ENCODE measurements at regions not wholly inside any gene's neighbourhood (a gene's known extent, or its start where the extent isn't known, plus 50 kb on each side); places are given as distances from the start of the nearest gene placed in this dataset.
"Not testable (repeated sequence)": the region's sequence is repeated elsewhere in the genome, so short reads cannot be mapped to it uniquely, and the experiment has no call there.

DNA sequence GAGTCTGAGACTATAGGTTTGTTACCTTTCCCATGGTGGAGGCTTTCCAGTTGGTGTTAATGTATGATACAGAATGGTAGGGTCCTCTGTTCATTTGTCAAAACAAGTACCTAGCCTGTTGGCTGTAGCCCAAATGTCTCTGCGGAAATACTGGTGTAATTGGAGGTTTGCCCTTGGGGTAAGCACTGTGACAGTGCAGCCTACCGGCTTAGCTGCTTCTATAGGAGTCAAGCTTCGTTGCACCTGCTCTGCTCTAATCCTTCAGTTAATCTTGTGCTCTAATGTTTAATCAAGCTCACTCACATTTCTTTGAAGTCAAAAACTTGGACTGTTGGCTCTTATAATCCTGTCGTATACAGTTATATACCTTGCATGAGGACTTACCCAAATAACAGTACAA lies 203.4 kb downstream of the CCNG2 start:
- TF ChIP-seq, protein P1, sequence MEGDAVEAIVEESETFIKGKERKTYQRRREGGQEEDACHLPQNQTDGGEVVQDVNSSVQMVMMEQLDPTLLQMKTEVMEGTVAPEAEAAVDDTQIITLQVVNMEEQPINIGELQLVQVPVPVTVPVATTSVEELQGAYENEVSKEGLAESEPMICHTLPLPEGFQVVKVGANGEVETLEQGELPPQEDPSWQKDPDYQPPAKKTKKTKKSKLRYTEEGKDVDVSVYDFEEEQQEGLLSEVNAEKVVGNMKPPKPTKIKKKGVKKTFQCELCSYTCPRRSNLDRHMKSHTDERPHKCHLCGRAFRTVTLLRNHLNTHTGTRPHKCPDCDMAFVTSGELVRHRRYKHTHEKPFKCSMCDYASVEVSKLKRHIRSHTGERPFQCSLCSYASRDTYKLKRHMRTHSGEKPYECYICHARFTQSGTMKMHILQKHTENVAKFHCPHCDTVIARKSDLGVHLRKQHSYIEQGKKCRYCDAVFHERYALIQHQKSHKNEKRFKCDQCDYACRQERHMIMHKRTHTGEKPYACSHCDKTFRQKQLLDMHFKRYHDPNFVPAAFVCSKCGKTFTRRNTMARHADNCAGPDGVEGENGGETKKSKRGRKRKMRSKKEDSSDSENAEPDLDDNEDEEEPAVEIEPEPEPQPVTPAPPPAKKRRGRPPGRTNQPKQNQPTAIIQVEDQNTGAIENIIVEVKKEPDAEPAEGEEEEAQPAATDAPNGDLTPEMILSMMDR (IDR thresholded peaks at IDR 0.05; ENCODE audit: insufficient read depth in 1 of 2, low read depth in 1 of 2, low read length in 1 of 2, severe bottlenecking in 1 of 2, unreplicated experiment in 1 of 2), result no peak
- CTCF ChIA-PET, result interaction anchor here (0.6 kb wide), 1 partner anchor 97 kb away, joined by 3 read pairs; no protein-coding TSS in a partner anchor

DNA sequence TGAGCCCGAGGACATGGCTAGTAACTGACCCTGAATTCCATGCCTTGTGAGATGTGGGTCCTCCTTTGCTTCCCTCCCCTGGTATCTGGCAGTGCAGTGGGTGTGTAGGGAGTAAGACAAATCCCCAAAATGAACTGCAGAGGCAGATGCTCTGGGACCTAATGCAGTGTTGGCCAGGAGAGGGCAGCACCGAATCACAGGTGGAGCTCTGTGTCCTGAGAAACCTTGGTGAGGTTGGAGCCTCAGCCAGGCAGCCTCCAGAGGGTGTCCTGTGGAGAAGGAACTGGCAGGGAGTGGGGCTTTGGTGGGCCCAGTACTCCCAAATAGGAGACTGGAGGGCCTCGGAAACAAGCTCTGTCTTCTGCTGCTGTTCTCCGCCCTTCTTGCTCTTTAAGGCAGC lies 209.9 kb downstream of the CCNG2 start:
- CTCF ChIA-PET, result interaction anchor here (0.7 to 1.5 kb wide), 3 partner anchors 9 to 62 kb away, joined by 3 to 6 read pairs (median 4); no protein-coding TSS in a partner anchor
- intact Hi-C loops (cut with micrococcal nuclease; ENCODE audit: unreplicated experiment), result loop anchor here (5.0 kb wide), 2 partner anchors 65 to 230 kb away; no protein-coding TSS in a partner anchor

More for the DNA sequence above, 203.4 kb downstream of the CCNG2 start:
- no peaks in the 10 kb centered on the region for H3K4me1 ChIP-seq
- no peak for DNase-seq
- no peak overlapping the region for H3K4me3 ChIP-seq (ENCODE audit: low read depth, low read length)
- Mint-ChIP-seq H3K27ac (ENCODE audit: unreplicated experiment) (no peak overlapping the region), H3K9me3 (ENCODE audit: unreplicated experiment) (no peaks in the 10 kb centered on the region), H3K36me3 (ENCODE audit: insufficient read depth, unreplicated experiment) (no peaks in the 10 kb centered on the region), H3K4me3 (ENCODE audit: unreplicated experiment) (no peak overlapping the region), H3K4me1 (ENCODE audit: low read depth, unreplicated experiment) (no peaks in the 10 kb centered on the region), H3K27me3 (ENCODE audit: insufficient read depth, unreplicated experiment) (peaks cover 3% of the 10 kb centered on the region)
- H3K9me3 ChIP-seq, result no peaks in the 10 kb centered on the region; the same call in 1 of the 2 replicates
- intact Hi-C loops (cut with micrococcal nuclease; ENCODE audit: unreplicated experiment), result no loop called here
- POLR2A ChIA-PET, result no interaction called here
- no TSS peak for BruUV-seq (replicated peaks)
- no peaks in the 10 kb centered on the region for H3K36me3 ChIP-seq (ENCODE audit: control insufficient read depth, insufficient read depth, low read length)
- no peaks in the 10 kb centered on the region for H3K27me3 ChIP-seq (replicated peaks; ENCODE audit: control insufficient read depth, insufficient read depth, low read length)

DNA sequence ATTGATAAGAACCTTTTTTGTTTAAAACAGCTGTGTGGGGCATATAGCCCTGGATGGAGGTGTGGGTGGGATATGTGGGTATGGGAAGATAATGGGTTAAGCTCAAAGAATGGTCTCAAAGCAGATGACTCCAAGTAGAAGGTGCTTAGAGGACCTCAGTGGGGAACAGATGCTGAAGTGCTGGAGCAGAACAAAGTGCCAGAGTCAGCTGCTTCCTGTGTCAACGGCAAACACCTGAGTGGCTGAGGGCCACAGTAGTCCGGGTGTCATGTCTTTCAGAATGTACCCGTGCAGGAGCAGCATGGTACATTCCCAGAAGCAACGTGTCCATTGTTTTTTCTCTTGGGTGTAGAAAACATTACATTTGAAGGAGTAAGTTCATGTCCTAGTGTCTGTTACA lies 210.6 kb downstream of the CCNG2 start:
- Histone ChIP-seq H3K4me1 (no peaks in the 10 kb centered on the region), H3K27me3 (replicated peaks; ENCODE audit: control insufficient read depth, insufficient read depth, low read length) (no peaks in the 10 kb centered on the region), H3K9me3 (no peaks in the 10 kb centered on the region), H3K4me3 (ENCODE audit: low read depth, low read length) (no peak overlapping the region), H3K36me3 (ENCODE audit: control insufficient read depth, insufficient read depth, low read length) (no peaks in the 10 kb centered on the region)
- Mint-ChIP-seq H3K4me1 (ENCODE audit: low read depth, unreplicated experiment) (no peaks in the 10 kb centered on the region), H3K4me3 (ENCODE audit: unreplicated experiment) (no peak overlapping the region), H3K27ac (ENCODE audit: unreplicated experiment) (no peak overlapping the region), H3K9me3 (ENCODE audit: unreplicated experiment) (no peaks in the 10 kb centered on the region), H3K36me3 (ENCODE audit: insufficient read depth, unreplicated experiment) (no peaks in the 10 kb centered on the region), H3K27me3 (ENCODE audit: insufficient read depth, unreplicated experiment) (peaks cover 12% of the 10 kb centered on the region)
- no peak for DNase-seq
- BruUV-seq (replicated peaks), result no TSS peak
- ChIA-PET CTCF (no interaction called here), POLR2A (no interaction called here)
- TF ChIP-seq, protein P1 (IDR thresholded peaks at IDR 0.05; ENCODE audit: insufficient read depth in 1 of 2, low read depth in 1 of 2, low read length in 1 of 2, severe bottlenecking in 1 of 2, unreplicated experiment in 1 of 2), result no peak
- intact Hi-C loops (cut with micrococcal nuclease; ENCODE audit: unreplicated experiment), result loop anchor here (5.0 kb wide), 2 partner anchors 65 to 230 kb away; no protein-coding TSS in a partner anchor

More for the DNA sequence above, 209.9 kb downstream of the CCNG2 start:
- H3K27ac Mint-ChIP-seq (ENCODE audit: unreplicated experiment); H3K36me3 ChIP-seq (ENCODE audit: control insufficient read depth, insufficient read depth, low read length); H3K27me3 ChIP-seq (replicated peaks; ENCODE audit: control insufficient read depth, insufficient read depth, low read length); H3K4me3 ChIP-seq (ENCODE audit: low read depth, low read length); H3K4me1 Mint-ChIP-seq (ENCODE audit: low read depth, unreplicated experiment); H3K36me3 Mint-ChIP-seq (ENCODE audit: insufficient read depth, unreplicated experiment); H3K4me1 ChIP-seq; H3K4me3 Mint-ChIP-seq (ENCODE audit: unreplicated experiment); DNase-seq; H3K9me3 ChIP-seq; POLR2A ChIA-PET; BruUV-seq (replicated peaks); H3K9me3 Mint-ChIP-seq (ENCODE audit: unreplicated experiment): not testable (repeated sequence)
- TF ChIP-seq, protein P1 (IDR thresholded peaks at IDR 0.05; ENCODE audit: insufficient read depth in 1 of 2, low read depth in 1 of 2, low read length in 1 of 2, severe bottlenecking in 1 of 2, unreplicated experiment in 1 of 2), result peak in 1 of 2 experiments; percentile 38
- peaks cover 12% of the 10 kb centered on the region for H3K27me3 Mint-ChIP-seq (ENCODE audit: insufficient read depth, unreplicated experiment)
